SJCRH30 (cell line): ENCODE measurements at regions not wholly inside any gene's neighbourhood (a gene's known extent, or its start where the extent isn't known, plus 50 kb on each side); places are given as distances from the start of the nearest gene placed in this dataset.
A peak's percentile ranks its signal among the peaks of the same experiment; 100 is the strongest.

Experiments used
- DNase-seq, 2 experiments: peaks; one replicate each; pipeline ENCODE4 v3.0.0-alpha.2; 2015 to 2020
- H3K27ac ChIP-seq: fragments of 250-450 bp; sonication (Bioruptor Pico); 2 replicates; pipeline ENCODE4 v1.5.1; 2020; ENCODE audit warnings: mild to moderate bottlenecking, moderate library complexity
- H3K27me3 ChIP-seq: fragments of 250-450 bp; sonication (Bioruptor Pico); 2 replicates; pipeline ENCODE4 v1.5.1; 2020; ENCODE audit warnings: mild to moderate bottlenecking, moderate library complexity
- H3K36me3 ChIP-seq: fragments of 250-450 bp; sonication (Bioruptor Pico); 2 replicates; pipeline ENCODE4 v1.5.1; 2020; ENCODE audit warnings: mild to moderate bottlenecking, moderate library complexity
- H3K4me1 ChIP-seq: fragments of 250-450 bp; sonication (Bioruptor Pico); 2 replicates; pipeline ENCODE4 v1.5.1; 2020; ENCODE audit warnings: mild to moderate bottlenecking, moderate library complexity
- H3K4me3 ChIP-seq: fragments of 250-450 bp; sonication (Bioruptor Pico); 2 replicates; pipeline ENCODE4 v1.5.1; 2020; ENCODE audit warnings: mild to moderate bottlenecking, moderate library complexity
- H3K9me3 ChIP-seq: fragments of 250-450 bp; sonication (Bioruptor Pico); replicated peaks from 2 replicates; pipeline ENCODE4 v1.5.1; 2020; ENCODE audit warnings: mild to moderate bottlenecking, moderate library complexity

DNA sequence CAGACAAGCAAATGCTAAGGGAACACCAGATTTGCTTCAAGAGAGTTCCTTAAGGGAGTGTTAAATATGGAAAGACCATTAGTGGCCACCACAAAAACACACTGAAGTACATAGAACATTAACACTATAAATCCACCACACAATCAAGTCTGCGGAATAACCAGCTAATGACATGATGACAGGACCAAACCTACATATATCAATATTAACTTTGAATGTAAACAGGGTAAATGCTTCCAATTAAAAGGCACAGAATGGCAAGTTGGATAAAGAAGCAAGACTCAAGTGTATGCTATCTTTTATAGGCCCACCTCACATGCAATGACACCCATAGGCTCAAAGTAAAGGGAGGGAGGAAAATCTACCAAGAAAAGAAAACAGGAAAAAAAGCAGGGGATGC, 291.3 kb downstream of the COG6 start:
- Histone ChIP-seq H3K27ac (no peak overlapping the region), H3K4me3 (no peak overlapping the region), H3K36me3 (no peaks in the 10 kb centered on the region), H3K9me3 (0 out of 2 replicates have a peak, but pooled peaks cover 5% of the 10 kb centered on the region), H3K4me1 (peaks cover 11% of the 10 kb centered on the region), H3K27me3 (no peaks in the 10 kb centered on the region)
- no peak for DNase-seq

DNA sequence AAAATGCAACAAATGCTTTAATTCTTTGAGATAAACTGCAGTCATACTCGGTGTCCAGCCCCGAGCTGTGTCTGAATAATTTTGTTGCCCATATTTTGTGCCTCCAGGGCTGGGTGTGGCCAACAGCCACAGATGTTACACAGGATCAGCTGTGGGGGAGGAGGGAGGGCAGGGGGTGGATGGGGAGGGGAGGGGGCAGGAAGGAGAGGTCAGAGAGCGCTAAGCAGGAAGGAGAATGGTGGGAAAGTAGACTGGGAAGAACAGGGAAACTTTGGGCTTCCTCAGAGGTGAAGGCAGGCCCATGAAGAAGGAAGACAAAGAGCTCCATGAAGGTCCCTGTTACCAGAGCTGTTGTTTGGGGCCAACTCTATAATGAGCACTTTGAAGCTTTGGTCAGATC, 295.8 kb downstream of the COG6 start:
- peaks cover 10% of the 10 kb centered on the region; the same call in 1 of the 2 replicates for H3K4me1 ChIP-seq
- no peak overlapping the region for H3K27ac ChIP-seq
- H3K27me3 ChIP-seq = no peaks in the 10 kb centered on the region
- H3K4me3 ChIP-seq = no peak overlapping the region
- no peak for DNase-seq
- H3K9me3 ChIP-seq = 0 out of 2 replicates have a peak, but pooled peaks cover 5% of the 10 kb centered on the region
- H3K36me3 ChIP-seq = no peaks in the 10 kb centered on the region

DNA sequence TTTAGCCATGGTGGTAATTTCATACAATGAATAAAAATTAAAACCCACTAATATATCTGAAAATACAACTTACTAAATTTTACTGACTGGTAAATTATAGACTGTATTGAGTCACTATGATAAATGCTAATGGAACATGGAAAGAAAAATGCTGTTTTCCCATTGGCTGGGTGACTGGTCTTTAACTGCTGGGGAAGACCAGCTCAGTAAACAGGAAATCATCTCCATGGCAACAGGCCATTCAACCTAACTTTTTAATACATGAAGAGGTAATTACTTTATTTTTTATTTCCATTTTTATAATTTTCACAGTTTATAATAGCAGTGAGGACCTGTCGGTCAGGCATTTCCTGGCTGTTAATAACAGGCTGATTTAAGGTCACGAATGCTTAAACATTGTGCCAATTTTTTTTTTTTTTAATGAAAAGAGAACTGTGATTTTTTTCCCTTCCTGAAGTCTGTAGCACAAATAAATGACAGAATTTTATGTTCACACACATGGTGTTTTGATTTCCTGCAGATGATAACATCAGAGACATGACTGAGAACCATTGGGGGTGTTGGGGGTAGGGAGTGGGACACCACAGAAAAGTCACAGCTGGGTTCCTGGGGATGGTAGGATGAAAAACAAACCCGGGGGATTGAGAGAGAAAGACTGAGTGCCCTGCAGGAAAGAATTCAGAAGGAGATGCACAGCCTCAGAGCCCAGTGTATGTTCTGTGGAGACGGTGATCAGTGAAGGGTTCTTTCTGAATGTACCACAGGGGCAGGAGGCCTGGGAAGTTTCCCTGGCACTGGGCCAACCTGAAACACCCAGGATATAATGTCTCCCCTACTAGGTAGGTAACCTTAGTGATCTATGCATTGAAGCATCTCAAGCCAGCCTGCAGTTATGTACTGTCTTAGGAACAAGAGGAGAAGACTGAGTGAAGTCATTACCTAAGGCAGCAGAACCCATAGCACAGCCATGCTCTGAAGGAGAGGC, 297.1 kb downstream of the COG6 start:
- peaks cover 13% of the 10 kb centered on the region; the same call in 1 of the 2 replicates for H3K4me1 ChIP-seq
- H3K36me3 ChIP-seq = no peaks in the 10 kb centered on the region
- DNase-seq = no peak
- no peaks in the 10 kb centered on the region for H3K27me3 ChIP-seq
- H3K27ac ChIP-seq = no peak overlapping the region
- no peak overlapping the region for H3K4me3 ChIP-seq
- no peaks in the 10 kb centered on the region for H3K9me3 ChIP-seq

DNA sequence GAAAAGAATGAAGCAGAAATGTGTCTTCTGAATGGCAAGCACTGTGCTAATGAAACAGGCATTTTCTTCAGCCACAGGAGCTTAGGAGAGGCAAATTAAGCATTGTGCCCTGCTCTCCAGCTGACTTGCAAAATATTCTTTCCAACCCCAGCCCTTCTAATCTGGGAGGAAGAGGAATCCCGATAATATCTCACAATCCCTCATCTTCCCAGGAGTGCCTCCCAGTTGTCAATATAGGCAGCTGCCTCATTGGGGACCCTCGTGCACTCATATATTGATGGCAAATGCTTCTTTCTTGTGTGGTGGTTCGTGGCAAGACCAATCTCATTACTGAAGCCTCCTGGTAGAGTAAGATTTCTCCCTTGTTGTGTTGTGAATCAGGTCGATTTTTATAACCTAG, 299.0 kb downstream of the COG6 start:
- H3K9me3 ChIP-seq = no peaks in the 10 kb centered on the region

DNA sequence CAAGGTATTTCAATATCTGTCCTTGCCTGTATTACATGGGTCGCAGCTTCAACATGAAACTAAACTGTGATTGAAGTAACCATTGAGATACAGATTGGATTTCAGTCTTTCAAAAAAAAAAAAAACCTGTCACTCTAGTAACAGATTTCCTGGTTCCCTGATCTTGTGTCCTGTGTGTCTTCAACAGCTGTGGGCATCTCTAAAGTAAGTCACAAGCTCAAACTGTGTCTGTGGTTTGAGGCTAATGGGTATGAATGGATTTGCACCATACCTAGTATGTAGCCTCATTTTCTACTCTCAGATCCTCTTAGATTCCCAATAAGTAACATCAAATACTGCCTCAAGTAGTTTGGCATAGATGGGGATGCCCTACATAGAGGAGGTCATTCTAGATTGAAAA, 300.1 kb downstream of the COG6 start:
- H3K4me3 ChIP-seq = no peak overlapping the region
- no peak for DNase-seq
- no peaks in the 10 kb centered on the region for H3K9me3 ChIP-seq
- no peaks in the 10 kb centered on the region for H3K27me3 ChIP-seq
- H3K4me1 ChIP-seq = peaks cover 23% of the 10 kb centered on the region
- H3K27ac ChIP-seq = no peak overlapping the region
- H3K36me3 ChIP-seq = no peaks in the 10 kb centered on the region

More for the DNA sequence above, 299.0 kb downstream of the COG6 start:
- DNase-seq = no peak
- H3K27ac ChIP-seq = no peak overlapping the region
- no peak overlapping the region for H3K4me3 ChIP-seq
- H3K36me3 ChIP-seq = no peaks in the 10 kb centered on the region
- no peaks in the 10 kb centered on the region for H3K27me3 ChIP-seq
- peaks cover 13% of the 10 kb centered on the region for H3K4me1 ChIP-seq

DNA sequence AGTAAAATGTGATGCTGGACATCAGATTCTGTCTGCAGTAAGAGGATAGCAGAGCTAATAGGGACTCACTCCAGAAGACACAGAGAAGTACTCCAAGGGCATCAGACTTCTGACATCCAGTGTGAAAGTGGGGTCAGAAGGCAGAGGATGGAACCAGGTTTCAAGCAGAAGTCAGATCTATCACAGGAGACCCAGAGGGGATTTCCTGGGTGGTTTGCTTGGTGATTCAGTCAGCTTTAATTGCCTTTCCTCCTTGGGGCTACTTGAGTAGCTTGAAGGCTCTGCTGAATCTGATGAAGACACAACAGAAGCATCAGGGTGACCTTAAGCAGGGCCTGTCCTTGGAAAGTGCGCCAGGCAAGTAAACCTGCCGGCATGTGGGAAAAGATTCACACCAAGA, 300.6 kb downstream of the COG6 start:
- Histone ChIP-seq H3K27me3 (no peaks in the 10 kb centered on the region), H3K36me3 (no peaks in the 10 kb centered on the region), H3K4me3 (no peak overlapping the region), H3K9me3 (no peaks in the 10 kb centered on the region), H3K4me1 (peaks cover 28% of the 10 kb centered on the region), H3K27ac (no peak overlapping the region)
- DNase-seq = no peak

DNA sequence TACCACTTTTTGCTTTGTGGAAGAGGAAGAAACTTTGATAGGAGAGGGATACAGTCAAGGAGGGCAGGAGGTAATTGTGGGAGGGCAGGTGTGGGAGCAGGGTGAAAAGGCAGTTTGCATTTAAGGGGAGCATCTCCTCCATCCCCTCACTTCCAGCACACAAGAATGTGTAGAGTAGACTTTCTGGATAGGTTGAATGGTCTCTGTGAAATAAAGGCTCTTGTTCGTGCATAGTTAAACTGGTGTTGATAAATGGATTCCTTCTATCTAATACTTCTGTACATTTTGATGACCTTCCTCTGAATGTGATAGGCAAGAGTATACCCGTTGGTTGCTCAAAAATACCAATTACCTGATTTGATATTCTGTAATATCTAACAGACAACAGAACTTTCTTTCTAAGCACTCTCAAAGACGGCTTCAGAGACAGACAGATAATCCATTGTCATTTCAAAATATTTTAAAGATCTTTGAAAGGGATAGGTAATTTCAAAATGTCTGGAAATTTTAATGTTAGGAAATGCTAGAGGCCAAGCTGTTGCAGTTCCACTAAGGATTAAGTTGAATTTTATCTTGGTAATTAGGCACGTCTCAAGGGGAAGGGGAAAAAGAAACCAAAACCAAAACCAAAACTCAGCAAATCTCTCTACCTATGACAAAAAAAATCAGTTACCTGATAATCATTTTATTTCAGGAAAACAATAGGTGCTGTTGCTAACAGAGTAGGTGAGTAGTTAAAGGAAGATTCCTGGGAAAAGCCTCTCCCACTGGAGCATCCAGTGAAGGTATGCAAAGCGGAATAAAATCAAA, 302.6 kb downstream of the COG6 start:
- Histone ChIP-seq H3K9me3 (no peaks in the 10 kb centered on the region), H3K27me3 (no peaks in the 10 kb centered on the region), H3K4me1 (peaks cover 24% of the 10 kb centered on the region), H3K4me3 (no peak overlapping the region), H3K27ac (no peak overlapping the region), H3K36me3 (no peaks in the 10 kb centered on the region)
- no peak for DNase-seq

DNA sequence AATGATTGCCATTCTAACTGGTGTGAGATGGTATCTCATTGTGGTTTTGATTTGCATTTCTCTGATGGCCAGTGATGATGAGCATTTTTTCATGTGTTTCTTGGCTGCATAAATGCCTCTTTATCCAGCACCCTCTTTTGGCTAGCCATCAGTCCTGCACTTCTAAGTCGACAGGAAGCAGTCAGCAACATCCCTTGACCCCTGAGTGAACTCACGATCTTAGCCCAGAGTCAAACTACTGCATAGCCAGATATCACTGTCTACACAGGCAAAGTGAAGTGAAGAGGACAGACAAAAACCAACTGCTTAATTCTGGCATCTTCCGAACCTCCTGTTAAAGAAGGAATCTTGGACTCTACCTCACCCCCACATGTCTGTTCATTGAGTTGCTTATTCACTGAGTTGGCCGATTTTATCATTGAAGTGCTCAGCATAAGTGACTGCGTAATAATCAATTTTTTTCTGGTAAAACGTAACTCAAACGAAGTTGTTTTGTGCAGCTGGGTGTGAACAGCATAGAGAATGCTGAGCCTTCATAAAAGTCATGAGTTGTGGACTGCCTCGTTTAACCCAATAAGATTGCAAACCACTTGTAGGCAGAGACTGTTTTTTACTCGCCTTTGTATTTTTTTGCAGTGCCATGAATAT, 304.2 kb downstream of the COG6 start:
- Histone ChIP-seq H3K9me3 (no peaks in the 10 kb centered on the region), H3K36me3 (no peaks in the 10 kb centered on the region)
- DNase-seq = peak; percentile 81 to 89

DNA sequence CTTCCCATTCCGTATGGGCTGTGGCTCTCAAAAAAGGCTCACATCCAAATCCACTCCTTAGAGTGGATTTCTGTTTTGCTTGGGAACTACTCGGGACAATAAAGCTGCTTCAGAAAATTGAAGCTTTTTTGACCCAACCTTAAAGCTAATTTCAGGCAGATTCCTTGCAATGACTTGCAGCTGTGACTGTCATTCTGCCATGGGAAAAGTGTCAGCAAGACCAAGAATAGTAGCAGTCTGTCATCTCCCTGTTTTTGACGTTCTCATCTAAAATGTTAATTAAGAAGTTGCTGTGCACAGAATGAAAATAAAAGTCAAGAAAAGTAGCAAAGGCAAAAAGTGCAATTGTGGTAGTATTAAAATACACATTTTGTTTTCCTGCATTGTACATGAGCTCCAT, 304.7 kb downstream of the COG6 start:
- Histone ChIP-seq H3K9me3 (no peaks in the 10 kb centered on the region), H3K27me3 (no peaks in the 10 kb centered on the region), H3K27ac (peak overlapping the region; percentile 67), H3K4me3 (peak overlapping the region; percentile 1; the same call in 1 of the 2 replicates), H3K4me1 (peaks cover 24% of the 10 kb centered on the region), H3K36me3 (no peaks in the 10 kb centered on the region)
- peak; percentile 81 to 92 for DNase-seq

More for the DNA sequence above, 304.2 kb downstream of the COG6 start:
- Histone ChIP-seq H3K4me1 (peaks cover 24% of the 10 kb centered on the region), H3K27ac (peak overlapping the region; percentile 67), H3K27me3 (no peaks in the 10 kb centered on the region), H3K4me3 (peak overlapping the region; percentile 1; the same call in 1 of the 2 replicates)

DNA sequence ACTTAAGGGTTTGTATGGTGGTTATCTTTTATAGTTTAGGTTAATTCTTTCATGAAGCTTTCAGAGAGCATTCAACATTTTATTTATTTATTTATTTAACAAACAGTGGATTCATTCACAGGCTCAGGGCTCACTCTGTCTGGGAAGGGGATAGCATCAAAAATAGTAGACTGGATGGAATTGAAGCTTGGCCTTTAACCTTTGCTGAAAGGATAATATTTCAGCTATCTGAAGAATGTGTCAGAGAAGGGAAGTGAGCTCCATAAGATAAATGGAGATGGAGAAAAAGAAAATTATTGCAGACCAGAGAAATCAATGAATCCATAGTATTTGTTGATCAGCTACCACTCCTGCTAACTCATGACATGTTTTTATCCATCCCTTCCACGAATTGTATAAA, 305.6 kb downstream of the COG6 start:
- DNase-seq = peak in 1 of 2 experiments; percentile 47
- H3K27ac ChIP-seq = peak overlapping the region; percentile 67
- H3K4me1 ChIP-seq = peaks cover 24% of the 10 kb centered on the region
- no peaks in the 10 kb centered on the region for H3K36me3 ChIP-seq
- H3K9me3 ChIP-seq = no peaks in the 10 kb centered on the region
- H3K27me3 ChIP-seq = no peaks in the 10 kb centered on the region
- no peak overlapping the region for H3K4me3 ChIP-seq

DNA sequence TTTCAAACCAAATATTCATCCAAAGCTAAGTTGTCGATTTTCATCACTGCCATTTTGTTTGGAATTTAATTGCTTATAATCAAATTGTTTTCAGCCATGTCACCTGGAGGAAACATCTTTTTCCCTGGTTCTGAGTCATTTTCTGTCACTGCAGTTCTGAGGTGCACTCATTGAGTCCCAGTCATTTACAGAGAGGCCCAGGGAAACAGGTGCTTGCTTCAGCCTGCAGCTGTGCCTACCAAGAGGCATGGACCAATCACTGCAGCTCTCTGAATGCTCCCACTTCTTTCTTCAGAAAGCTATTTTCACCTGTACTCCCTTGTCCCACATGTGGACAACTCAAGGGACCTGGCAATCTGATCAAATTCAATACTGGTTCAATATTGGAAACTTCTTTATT, 308.1 kb downstream of the COG6 start:
- H3K36me3 ChIP-seq = no peaks in the 10 kb centered on the region
- H3K27ac ChIP-seq = no peak overlapping the region
- H3K27me3 ChIP-seq = no peaks in the 10 kb centered on the region
- no peak overlapping the region for H3K4me3 ChIP-seq
- peaks cover 21% of the 10 kb centered on the region for H3K4me1 ChIP-seq
- peak in 1 of 2 experiments; percentile 50 for DNase-seq
- no peaks in the 10 kb centered on the region for H3K9me3 ChIP-seq

DNA sequence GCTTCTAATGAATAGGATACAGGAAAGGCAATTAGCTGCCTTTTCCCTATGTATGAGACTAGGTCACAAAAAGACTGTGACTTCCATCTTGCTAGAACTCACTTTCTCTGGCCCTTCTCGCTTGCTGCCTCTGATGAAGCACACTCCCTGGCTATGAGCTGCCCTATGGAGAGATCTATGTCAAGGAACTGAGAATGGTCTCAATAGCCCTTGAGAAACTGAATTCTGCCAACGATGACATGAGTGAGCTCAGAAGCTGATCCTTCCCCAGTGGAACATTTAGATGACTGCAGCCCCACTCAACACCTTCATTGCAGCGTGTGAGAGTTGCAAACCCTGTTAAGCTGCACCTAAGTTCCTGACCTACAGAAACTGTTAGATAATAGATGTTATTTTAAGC, 309.8 kb downstream of the COG6 start:
- H3K4me1 ChIP-seq = peaks cover 27% of the 10 kb centered on the region
- no peak overlapping the region for H3K4me3 ChIP-seq
- no peaks in the 10 kb centered on the region for H3K27me3 ChIP-seq
- no peak overlapping the region for H3K27ac ChIP-seq
- no peaks in the 10 kb centered on the region for H3K36me3 ChIP-seq
- DNase-seq = no peak
- H3K9me3 ChIP-seq = no peaks in the 10 kb centered on the region

DNA sequence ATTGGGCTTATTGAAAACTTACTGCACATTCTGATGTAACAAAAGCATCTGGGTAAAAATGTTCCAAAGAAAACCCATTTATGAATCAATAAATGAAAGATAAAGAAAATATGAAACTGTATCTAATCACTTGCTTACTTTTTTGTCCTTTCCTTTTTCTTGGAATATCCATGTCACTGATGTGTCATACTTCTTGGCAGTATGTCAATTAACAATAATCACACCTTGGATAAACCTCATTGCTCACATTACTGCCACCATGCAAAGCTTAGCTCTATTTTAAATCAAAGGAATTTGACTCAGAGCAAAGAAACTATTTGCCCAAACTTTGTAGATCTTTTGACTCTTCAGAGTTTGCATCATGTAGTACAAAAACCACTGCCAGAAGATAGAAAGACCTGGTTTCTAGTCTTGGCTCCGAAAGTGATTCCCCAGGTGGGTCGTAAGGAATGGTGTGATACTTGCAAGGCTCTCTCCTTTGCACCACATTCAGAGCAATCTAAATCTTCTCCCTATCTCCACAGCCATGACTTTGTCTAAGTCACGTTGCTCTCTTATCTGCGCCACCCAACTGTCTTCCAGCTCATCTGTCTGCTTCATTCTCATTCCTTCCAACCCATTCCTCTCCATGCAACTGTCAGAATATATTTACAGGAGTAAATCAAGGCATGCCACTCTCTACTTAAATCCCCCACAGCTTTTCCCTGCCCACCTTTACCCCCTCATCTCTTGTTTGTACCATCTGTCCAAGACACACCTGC, 311.9 kb downstream of the COG6 start:
- Histone ChIP-seq H3K9me3 (no peaks in the 10 kb centered on the region), H3K36me3 (no peaks in the 10 kb centered on the region)
- no peak for DNase-seq

More for the DNA sequence above, 311.9 kb downstream of the COG6 start:
- H3K27me3 ChIP-seq = no peaks in the 10 kb centered on the region
- peaks cover 14% of the 10 kb centered on the region for H3K4me1 ChIP-seq
- H3K4me3 ChIP-seq = no peak overlapping the region
- no peak overlapping the region for H3K27ac ChIP-seq
